GM20431 (cell line): ENCODE measurements at regions not wholly inside any gene's neighbourhood (a gene's known extent, or its start where the extent isn't known, plus 50 kb on each side); places are given as distances from the start of the nearest gene placed in this dataset.

Experiments
- in situ Hi-C: fragments of 300-500 bp; cut with MseI, MboI; formaldehyde crosslinking; loops from one replicate; pipeline ENCODE4 v1.15.0; 2020; ENCODE audit warnings: low sequenced_read_pairs; ENCODE audit not compliant: unreplicated experiment

- in situ Hi-C loops, result loop anchor here (25.0 kb wide), 1 partner anchor 202 kb away; no protein-coding TSS in a partner anchor
Measured at GRCh38 chr4:54359919-54360650, 131.0 kb downstream of the PDGFRA start.

GRCh38 chr4:54363037-54363436 is 133.9 kb downstream of the PDGFRA start:
- in situ Hi-C loops, result loop anchor here (25.0 kb wide), 1 partner anchor 199 kb away; no protein-coding TSS in a partner anchor

DNA sequence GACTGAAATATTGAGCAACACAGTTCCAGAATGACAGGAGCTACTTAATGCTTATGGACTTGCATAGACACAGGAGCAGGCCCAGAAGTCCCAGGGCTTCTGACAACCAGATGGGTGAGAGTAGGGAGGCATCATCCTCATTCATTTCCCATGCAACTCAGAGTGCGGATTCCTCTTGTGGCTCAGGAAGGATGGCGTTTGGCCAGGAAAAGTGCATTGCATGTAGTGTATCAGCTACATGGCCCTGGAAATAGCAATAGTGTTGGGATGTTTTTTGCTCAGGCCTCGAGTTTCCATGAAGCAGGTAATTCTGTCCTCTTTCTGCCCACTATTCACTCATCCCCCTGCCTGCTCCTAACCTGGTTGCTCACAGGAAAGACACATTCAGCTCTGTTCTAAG is 136.6 kb downstream of the PDGFRA start:
- in situ Hi-C loops, result loop anchor here (25.0 kb wide), 1 partner anchor 197 kb away; no protein-coding TSS in a partner anchor

GRCh38 chr4:54367059-54367458 is 138.0 kb downstream of the PDGFRA start:
- in situ Hi-C loops, result loop anchor here (25.0 kb wide), 1 partner anchor 195 kb away; no protein-coding TSS in a partner anchor

- in situ Hi-C loops, result loop anchor here (25.0 kb wide), 1 partner anchor 194 kb away; no protein-coding TSS in a partner anchor
Measured at GRCh38 chr4:54368281-54369265, 139.5 kb downstream of the PDGFRA start.

- in situ Hi-C loops, result loop anchor here (25.0 kb wide), 1 partner anchor 191 kb away; no protein-coding TSS in a partner anchor
Measured at GRCh38 chr4:54371173-54371572, 142.1 kb downstream of the PDGFRA start.

DNA sequence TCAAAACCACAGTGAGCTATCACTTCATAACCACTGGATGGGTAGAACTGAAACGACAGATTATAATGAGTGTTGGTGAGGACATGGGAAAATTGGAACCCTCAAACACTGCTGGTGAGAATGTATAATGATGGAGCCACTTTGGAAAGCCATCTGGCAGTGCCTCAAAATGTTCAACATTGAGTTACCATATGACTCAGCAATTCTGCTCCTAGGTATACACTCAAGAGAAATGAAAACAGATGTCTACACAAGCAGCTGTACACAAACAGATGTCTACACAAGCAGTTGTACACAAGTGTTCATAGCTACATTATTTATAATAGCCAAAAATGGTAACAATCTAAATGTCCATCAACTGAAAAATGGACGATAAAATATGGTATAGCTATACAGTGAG is 143.9 kb downstream of the PDGFRA start:
- in situ Hi-C loops, result loop anchor here (25.0 kb wide), 1 partner anchor 189 kb away; no protein-coding TSS in a partner anchor

- in situ Hi-C loops, result loop anchor here (25.0 kb wide), 1 partner anchor 189 kb away; no protein-coding TSS in a partner anchor
Measured at GRCh38 chr4:54373718-54374210, 144.7 kb downstream of the PDGFRA start.

- in situ Hi-C loops, result no loop called here
Measured at GRCh38 chr4:54378461-54378860, 149.4 kb downstream of the PDGFRA start.

- in situ Hi-C loops, result no loop called here
Measured at GRCh38 chr4:54384152-54384551, 155.1 kb downstream of the PDGFRA start.

DNA sequence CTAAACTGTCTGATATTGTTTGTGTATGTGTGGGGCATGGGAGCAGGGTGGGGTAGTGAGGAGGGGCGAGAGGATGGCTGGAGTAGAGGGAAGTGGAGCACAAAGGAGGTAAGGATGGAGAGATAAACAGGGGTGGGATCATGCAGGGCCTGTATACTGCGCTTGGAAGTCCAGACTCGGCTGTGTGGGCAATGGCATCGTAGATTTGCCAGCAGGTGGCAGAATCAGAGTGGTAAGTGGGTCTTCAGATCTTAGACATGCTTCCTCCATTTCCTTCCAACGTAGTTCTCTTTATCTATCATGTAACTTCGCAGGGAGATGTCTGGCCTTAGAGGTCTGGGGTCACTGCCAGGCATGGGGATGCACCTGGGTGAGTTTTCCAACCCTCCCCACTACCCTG is 155.5 kb downstream of the PDGFRA start:
- in situ Hi-C loops, result no loop called here

- in situ Hi-C loops, result no loop called here
Measured at GRCh38 chr4:54386042-54386669, 157.1 kb downstream of the PDGFRA start.

- in situ Hi-C loops, result no loop called here
Measured at GRCh38 chr4:54386693-54387092, 157.6 kb downstream of the PDGFRA start.

GRCh38 chr4:54390670-54391069 is 161.6 kb downstream of the PDGFRA start:
- in situ Hi-C loops, result no loop called here

DNA sequence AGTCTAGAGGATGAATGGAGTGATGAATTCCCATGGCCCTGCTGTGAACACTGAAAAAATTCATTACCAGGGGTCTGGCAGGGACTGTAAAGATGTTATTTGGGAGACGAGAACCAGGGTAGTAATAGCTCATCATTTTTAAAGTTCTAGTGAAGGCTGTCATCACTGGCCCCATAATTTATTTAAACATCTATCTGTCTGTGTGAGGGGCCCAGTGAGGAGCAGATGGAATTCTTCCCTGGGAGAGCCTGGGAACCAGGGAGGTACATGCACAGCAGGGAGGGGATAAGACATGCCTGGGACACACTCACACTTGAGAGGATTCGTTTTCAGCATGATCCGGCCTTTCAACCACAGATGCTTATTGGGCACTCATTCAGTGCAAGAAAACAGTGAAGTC is 162.0 kb downstream of the PDGFRA start:
- in situ Hi-C loops, result no loop called here

- in situ Hi-C loops, result no loop called here
Measured at GRCh38 chr4:54392479-54392878, 163.4 kb downstream of the PDGFRA start.

- in situ Hi-C loops, result no loop called here
Measured at GRCh38 chr4:54393243-54393642, 164.2 kb downstream of the PDGFRA start.

GRCh38 chr4:54395013-54395527 is 166.0 kb downstream of the PDGFRA start:
- in situ Hi-C loops, result no loop called here

DNA sequence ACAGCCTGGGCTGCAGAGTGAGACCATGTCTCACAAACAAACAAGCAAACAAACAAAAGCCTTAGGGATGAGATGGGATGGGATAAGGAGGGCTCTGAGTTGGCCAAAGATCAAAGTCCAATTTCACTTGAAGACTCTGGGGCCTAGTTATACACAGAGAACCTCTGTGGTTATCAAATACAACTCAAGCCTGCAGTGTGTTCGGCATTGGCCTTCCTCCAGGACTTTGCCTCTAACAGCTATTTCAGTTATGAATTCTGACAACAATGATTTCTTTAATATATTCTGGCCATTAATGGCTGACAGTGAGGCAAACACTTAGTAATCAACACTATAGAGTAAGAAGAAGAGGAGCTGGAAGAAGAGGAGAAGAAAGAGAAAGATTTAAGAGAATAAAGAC is 171.1 kb downstream of the PDGFRA start:
- in situ Hi-C loops, result no loop called here

DNA sequence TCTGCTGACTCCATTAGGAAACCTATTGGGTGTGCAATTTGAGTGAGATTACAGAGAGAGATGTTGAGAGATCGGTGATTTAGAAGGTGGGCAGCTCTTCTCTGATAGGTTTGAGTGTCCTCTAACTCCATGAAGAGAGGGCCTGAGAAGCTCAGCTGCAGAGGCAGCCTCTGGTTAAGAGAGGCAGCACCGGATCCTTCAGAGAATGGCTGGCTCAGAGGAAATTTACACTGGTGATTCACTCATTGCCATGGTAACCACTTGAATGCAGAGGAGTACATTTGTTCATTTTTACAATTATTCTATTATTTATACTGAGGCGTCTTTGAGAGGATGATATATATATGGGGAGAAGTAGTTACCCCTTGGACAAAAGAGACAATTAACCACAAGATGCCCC is 171.7 kb downstream of the PDGFRA start:
- in situ Hi-C loops, result no loop called here
